Upper lobe of left lung (tissue), 4 donors: ENCODE measurements at regions not wholly inside any gene's neighbourhood (a gene's known extent, or its start where the extent isn't known, plus 50 kb on each side); places are given as distances from the start of the nearest gene placed in this dataset.

Experiments used
- CTCF ChIP-seq, 6 experiments: fragments of 450-650 bp in 4 of 6; fragments of 200-600 bp in 2 of 6; sonication (generic) in 2 of 6; IDR thresholded peaks; one replicate each; pipeline ENCODE4 v1.5.1; 2016 to 2019; ENCODE audit warnings: antibody characterized with exemption in 6 of 6
- POLR2A ChIP-seq, 4 donors: fragments of 450-650 bp; IDR thresholded peaks; one replicate each; pipeline ENCODE4 v1.5.1; 2016 to 2017; ENCODE audit warnings: antibody characterized with exemption in 4 of 4, mild to moderate bottlenecking in 2 of 4
- POLR2AphosphoS5 ChIP-seq, 2 donors: sonication (generic); formaldehyde crosslinking; IDR thresholded peaks; one replicate each; pipeline ENCODE4 v1.5.1; 2017; ENCODE audit warnings: antibody characterized with exemption in 2 of 2

- no peak for TF ChIP-seq CTCF (IDR thresholded peaks at IDR 0.05)
- no peak for TF ChIP-seq POLR2AphosphoS5 (IDR thresholded peaks at IDR 0.05)
- no peak for TF ChIP-seq POLR2A (IDR thresholded peaks at IDR 0.05)
These were observed 880.6 kb upstream of the ID2 start for GRCh38 chr2:7801212-7801611.
